ENCODE measurements at regions not wholly inside any gene's neighbourhood (a gene's known extent, or its start where the extent isn't known, plus 50 kb on each side); places are given as distances from the start of the nearest gene placed in this dataset.

- no peak overlapping the region for H3K27ac ChIP-seq (ENCODE audit: low read depth, low read length, poor library complexity, severe bottlenecking)
- H3K4me3 ChIP-seq (ENCODE audit: low read depth, low read length, poor library complexity, severe bottlenecking) = no peak overlapping the region
- TF ChIP-seq EZH2 (IDR thresholded peaks at IDR 0.05; ENCODE audit: borderline replicate concordance, low read depth, low read length, poor library complexity, severe bottlenecking) (no peak), CTCF (conservative IDR thresholded peaks at IDR 0.05; ENCODE audit: low read depth, low read length) (no peak)
- ChIA-PET POLR2A (ENCODE audit: low non-redundant PET) (no interaction called here), CTCF (no interaction called here)
- H3K36me3 ChIP-seq (ENCODE audit: insufficient read depth, low read length, poor library complexity, severe bottlenecking) = no peaks in the 10 kb centered on the region
- peaks cover 3% of the 10 kb centered on the region for H3K27me3 ChIP-seq (replicated peaks; ENCODE audit: insufficient read depth, low read depth, low read length, poor library complexity)
- no peaks in the 10 kb centered on the region for H3K9me3 ChIP-seq (ENCODE audit: low read depth, low read length, poor library complexity, severe bottlenecking)
- H3K4me1 ChIP-seq (ENCODE audit: insufficient read depth, low read length, poor library complexity, severe bottlenecking) = no peaks in the 10 kb centered on the region
- DNase-seq (ENCODE audit: low spot score) = no peak
- BruUV-seq (replicated peaks) = no TSS peak
- intact Hi-C loops (cut with micrococcal nuclease; ENCODE audit: unreplicated experiment) = no loop called here
Measured at GRCh38 chr7:16034353-16034752, 347.9 kb upstream of the MEOX2 start.

- Histone ChIP-seq H3K9me3 (ENCODE audit: low read depth, low read length, poor library complexity, severe bottlenecking) (no peaks in the 10 kb centered on the region), H3K27ac (ENCODE audit: low read depth, low read length, poor library complexity, severe bottlenecking) (no peak overlapping the region), H3K27me3 (replicated peaks; ENCODE audit: insufficient read depth, low read depth, low read length, poor library complexity) (no peaks in the 10 kb centered on the region), H3K4me1 (ENCODE audit: insufficient read depth, low read length, poor library complexity, severe bottlenecking) (no peaks in the 10 kb centered on the region), H3K4me3 (ENCODE audit: low read depth, low read length, poor library complexity, severe bottlenecking) (no peak overlapping the region), H3K36me3 (ENCODE audit: insufficient read depth, low read length, poor library complexity, severe bottlenecking) (no peaks in the 10 kb centered on the region)
- intact Hi-C loops (cut with micrococcal nuclease; ENCODE audit: unreplicated experiment) = no loop called here
- ChIA-PET POLR2A (ENCODE audit: low non-redundant PET) (no interaction called here), CTCF (no interaction called here)
- TF ChIP-seq CTCF (conservative IDR thresholded peaks at IDR 0.05; ENCODE audit: low read depth, low read length) (no peak), EZH2 (IDR thresholded peaks at IDR 0.05; ENCODE audit: borderline replicate concordance, low read depth, low read length, poor library complexity, severe bottlenecking) (no peak)
- no TSS peak for BruUV-seq (replicated peaks)
- no peak for DNase-seq (ENCODE audit: low spot score)
Measured at GRCh38 chr7:16033233-16033632, 346.8 kb upstream of the MEOX2 start.

- Histone ChIP-seq H3K36me3 (ENCODE audit: insufficient read depth, low read length, poor library complexity, severe bottlenecking) (no peaks in the 10 kb centered on the region), H3K27ac (ENCODE audit: low read depth, low read length, poor library complexity, severe bottlenecking) (no peak overlapping the region), H3K9me3 (ENCODE audit: low read depth, low read length, poor library complexity, severe bottlenecking) (no peaks in the 10 kb centered on the region), H3K4me3 (ENCODE audit: low read depth, low read length, poor library complexity, severe bottlenecking) (no peak overlapping the region), H3K27me3 (replicated peaks; ENCODE audit: insufficient read depth, low read depth, low read length, poor library complexity) (no peaks in the 10 kb centered on the region), H3K4me1 (ENCODE audit: insufficient read depth, low read length, poor library complexity, severe bottlenecking) (no peaks in the 10 kb centered on the region)
- no peak for DNase-seq (ENCODE audit: low spot score)
- TF ChIP-seq EZH2 (IDR thresholded peaks at IDR 0.05; ENCODE audit: borderline replicate concordance, low read depth, low read length, poor library complexity, severe bottlenecking) (no peak), CTCF (conservative IDR thresholded peaks at IDR 0.05; ENCODE audit: low read depth, low read length) (no peak)
- no TSS peak for BruUV-seq (replicated peaks)
- POLR2A ChIA-PET (ENCODE audit: low non-redundant PET) = no interaction called here
- intact Hi-C loops (cut with micrococcal nuclease; ENCODE audit: unreplicated experiment) = loop anchor here (10.0 kb wide), 1 partner anchor 64 kb away; no protein-coding TSS in a partner anchor
- CTCF ChIA-PET = no interaction called here
Measured at GRCh38 chr7:16028636-16029035, 342.2 kb upstream of the MEOX2 start.

All from A673 (cell line).